ENCODE measurements at regions not wholly inside any gene's neighbourhood (a gene's known extent, or its start where the extent isn't known, plus 50 kb on each side); places are given as distances from the start of the nearest gene placed in this dataset.

DNA sequence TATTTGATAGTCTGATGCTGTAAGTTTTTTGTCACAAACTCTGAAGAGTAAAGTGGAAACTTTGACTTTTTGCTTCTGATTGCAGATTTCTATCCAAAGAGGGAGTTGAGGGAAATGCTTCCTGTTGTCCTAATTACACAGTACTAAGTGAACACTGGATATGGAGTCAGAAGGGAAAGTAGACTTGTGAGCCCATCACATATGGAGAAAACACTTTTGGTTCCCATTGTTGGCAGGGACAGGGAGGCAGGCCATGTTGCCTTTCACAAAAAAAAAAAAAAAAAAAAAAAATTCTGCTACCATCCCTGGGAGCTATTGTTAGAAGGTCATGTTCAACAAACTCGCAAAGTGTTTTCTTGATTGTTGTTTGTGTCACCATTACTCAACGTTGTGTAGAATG is 144.3 kb downstream of the RPIA start:
- TF ChIP-seq, protein P1, sequence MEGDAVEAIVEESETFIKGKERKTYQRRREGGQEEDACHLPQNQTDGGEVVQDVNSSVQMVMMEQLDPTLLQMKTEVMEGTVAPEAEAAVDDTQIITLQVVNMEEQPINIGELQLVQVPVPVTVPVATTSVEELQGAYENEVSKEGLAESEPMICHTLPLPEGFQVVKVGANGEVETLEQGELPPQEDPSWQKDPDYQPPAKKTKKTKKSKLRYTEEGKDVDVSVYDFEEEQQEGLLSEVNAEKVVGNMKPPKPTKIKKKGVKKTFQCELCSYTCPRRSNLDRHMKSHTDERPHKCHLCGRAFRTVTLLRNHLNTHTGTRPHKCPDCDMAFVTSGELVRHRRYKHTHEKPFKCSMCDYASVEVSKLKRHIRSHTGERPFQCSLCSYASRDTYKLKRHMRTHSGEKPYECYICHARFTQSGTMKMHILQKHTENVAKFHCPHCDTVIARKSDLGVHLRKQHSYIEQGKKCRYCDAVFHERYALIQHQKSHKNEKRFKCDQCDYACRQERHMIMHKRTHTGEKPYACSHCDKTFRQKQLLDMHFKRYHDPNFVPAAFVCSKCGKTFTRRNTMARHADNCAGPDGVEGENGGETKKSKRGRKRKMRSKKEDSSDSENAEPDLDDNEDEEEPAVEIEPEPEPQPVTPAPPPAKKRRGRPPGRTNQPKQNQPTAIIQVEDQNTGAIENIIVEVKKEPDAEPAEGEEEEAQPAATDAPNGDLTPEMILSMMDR (IDR thresholded peaks at IDR 0.05; ENCODE audit: low read length) = no peak
- no peak for TF ChIP-seq EZH2 (IDR thresholded peaks at IDR 0.05; ENCODE audit: borderline replicate concordance, low read length)
